ENCODE measurements at regions not wholly inside any gene's neighbourhood (a gene's known extent, or its start where the extent isn't known, plus 50 kb on each side); places are given as distances from the start of the nearest gene placed in this dataset.

DNA sequence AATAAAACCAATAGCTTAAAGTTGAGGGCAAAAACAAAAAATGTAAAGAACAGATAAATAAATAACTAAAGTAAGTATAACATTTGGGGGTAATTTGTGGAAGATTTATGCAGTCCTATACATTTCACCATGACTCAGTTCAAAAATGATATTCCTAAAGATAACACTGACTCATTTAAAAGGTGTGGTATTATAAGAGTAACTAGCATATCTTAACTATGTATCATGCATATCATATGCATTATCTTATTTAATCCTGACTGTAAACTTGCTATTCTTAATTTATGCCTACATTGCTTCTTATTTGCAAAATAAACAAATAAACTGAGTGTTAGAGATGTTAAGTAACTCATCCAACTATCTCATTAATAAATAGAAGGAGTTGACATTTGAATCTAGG, 726.5 kb upstream of the PKDCC start:
- ChIA-PET POLR2A (no interaction called here), CTCF (no interaction called here)
- Histone ChIP-seq H3K27me3 (replicated peaks; ENCODE audit: control insufficient read depth, insufficient read depth, low read length) (no peaks in the 10 kb centered on the region), H3K9me3 (no peaks in the 10 kb centered on the region), H3K4me1 (no peaks in the 10 kb centered on the region), H3K36me3 (ENCODE audit: control insufficient read depth, insufficient read depth, low read length) (no peaks in the 10 kb centered on the region), H3K4me3 (ENCODE audit: low read depth, low read length) (no peak overlapping the region)
- no peaks in the 10 kb centered on the region for H3K27me3 Mint-ChIP-seq (ENCODE audit: insufficient read depth, unreplicated experiment)
- H3K27ac Mint-ChIP-seq (ENCODE audit: unreplicated experiment) = no peak overlapping the region
- H3K36me3 Mint-ChIP-seq (ENCODE audit: insufficient read depth, unreplicated experiment) = no peaks in the 10 kb centered on the region
- no peaks in the 10 kb centered on the region for H3K4me1 Mint-ChIP-seq (ENCODE audit: low read depth, unreplicated experiment)
- no peak for DNase-seq
- intact Hi-C loops (cut with micrococcal nuclease; ENCODE audit: unreplicated experiment) = no loop called here
- TF ChIP-seq, protein P1, sequence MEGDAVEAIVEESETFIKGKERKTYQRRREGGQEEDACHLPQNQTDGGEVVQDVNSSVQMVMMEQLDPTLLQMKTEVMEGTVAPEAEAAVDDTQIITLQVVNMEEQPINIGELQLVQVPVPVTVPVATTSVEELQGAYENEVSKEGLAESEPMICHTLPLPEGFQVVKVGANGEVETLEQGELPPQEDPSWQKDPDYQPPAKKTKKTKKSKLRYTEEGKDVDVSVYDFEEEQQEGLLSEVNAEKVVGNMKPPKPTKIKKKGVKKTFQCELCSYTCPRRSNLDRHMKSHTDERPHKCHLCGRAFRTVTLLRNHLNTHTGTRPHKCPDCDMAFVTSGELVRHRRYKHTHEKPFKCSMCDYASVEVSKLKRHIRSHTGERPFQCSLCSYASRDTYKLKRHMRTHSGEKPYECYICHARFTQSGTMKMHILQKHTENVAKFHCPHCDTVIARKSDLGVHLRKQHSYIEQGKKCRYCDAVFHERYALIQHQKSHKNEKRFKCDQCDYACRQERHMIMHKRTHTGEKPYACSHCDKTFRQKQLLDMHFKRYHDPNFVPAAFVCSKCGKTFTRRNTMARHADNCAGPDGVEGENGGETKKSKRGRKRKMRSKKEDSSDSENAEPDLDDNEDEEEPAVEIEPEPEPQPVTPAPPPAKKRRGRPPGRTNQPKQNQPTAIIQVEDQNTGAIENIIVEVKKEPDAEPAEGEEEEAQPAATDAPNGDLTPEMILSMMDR (IDR thresholded peaks at IDR 0.05; ENCODE audit: insufficient read depth in 1 of 2, low read depth in 1 of 2, low read length in 1 of 2, severe bottlenecking in 1 of 2, unreplicated experiment in 1 of 2) = no peak
- no peaks in the 10 kb centered on the region for H3K9me3 Mint-ChIP-seq (ENCODE audit: unreplicated experiment)
- no TSS peak for BruUV-seq (replicated peaks)
- H3K4me3 Mint-ChIP-seq (ENCODE audit: unreplicated experiment) = no peak overlapping the region

DNA sequence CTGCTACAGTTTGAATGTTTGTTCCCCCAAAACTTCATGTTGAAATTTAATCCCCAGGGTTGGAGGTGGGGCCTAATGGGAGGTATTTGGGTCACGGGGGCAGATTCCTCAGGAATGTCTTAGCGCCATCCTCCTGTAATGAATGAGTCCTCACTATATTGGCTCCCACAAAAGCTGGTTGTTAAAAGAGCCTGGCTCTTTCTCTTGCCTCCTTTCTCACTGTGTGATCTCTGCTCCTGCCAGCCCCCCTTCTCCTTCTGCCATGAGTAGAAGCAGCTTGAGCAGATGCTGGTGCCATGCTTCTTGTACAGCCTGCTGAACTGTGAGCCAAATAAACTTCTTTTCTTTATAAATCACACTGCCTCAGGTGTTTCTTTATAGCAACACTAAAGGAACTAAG, 721.0 kb upstream of the PKDCC start:
- no peaks in the 10 kb centered on the region for H3K27me3 Mint-ChIP-seq (ENCODE audit: insufficient read depth, unreplicated experiment)
- H3K9me3 Mint-ChIP-seq (ENCODE audit: unreplicated experiment) = no peaks in the 10 kb centered on the region
- TF ChIP-seq, protein P1 (IDR thresholded peaks at IDR 0.05; ENCODE audit: insufficient read depth in 1 of 2, low read depth in 1 of 2, low read length in 1 of 2, severe bottlenecking in 1 of 2, unreplicated experiment in 1 of 2) = no peak
- Histone ChIP-seq H3K9me3 (no peaks in the 10 kb centered on the region), H3K36me3 (ENCODE audit: control insufficient read depth, insufficient read depth, low read length) (no peaks in the 10 kb centered on the region), H3K27me3 (replicated peaks; ENCODE audit: control insufficient read depth, insufficient read depth, low read length) (no peaks in the 10 kb centered on the region), H3K4me1 (no peaks in the 10 kb centered on the region), H3K4me3 (ENCODE audit: low read depth, low read length) (no peak overlapping the region)
- no peak for DNase-seq
- H3K4me3 Mint-ChIP-seq (ENCODE audit: unreplicated experiment) = no peak overlapping the region
- BruUV-seq (replicated peaks) = no TSS peak
- intact Hi-C loops (cut with micrococcal nuclease; ENCODE audit: unreplicated experiment) = no loop called here
- H3K27ac Mint-ChIP-seq (ENCODE audit: unreplicated experiment) = no peak overlapping the region
- H3K4me1 Mint-ChIP-seq (ENCODE audit: low read depth, unreplicated experiment) = no peaks in the 10 kb centered on the region
- ChIA-PET CTCF (no interaction called here), POLR2A (no interaction called here)
- no peaks in the 10 kb centered on the region for H3K36me3 Mint-ChIP-seq (ENCODE audit: insufficient read depth, unreplicated experiment)

DNA sequence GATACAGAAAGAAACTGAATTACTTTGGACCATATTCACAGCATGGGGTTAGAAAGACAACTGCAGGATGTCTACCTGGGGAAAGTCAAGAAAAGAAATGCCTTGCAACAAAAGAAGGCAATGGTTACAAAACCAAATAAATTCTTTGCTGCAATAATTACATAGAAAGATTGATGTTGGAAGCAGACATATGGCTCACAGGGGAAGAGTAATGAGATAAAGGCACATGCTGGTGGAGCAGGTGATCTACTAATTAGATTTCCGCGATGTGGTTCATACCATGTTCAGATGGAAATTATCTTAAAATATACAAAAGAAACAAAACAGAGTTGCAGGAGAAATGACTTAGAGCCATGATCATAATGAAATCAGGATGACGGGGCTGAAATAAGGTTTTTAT, 718.8 kb upstream of the PKDCC start:
- intact Hi-C loops (cut with micrococcal nuclease; ENCODE audit: unreplicated experiment) = no loop called here
- POLR2A ChIA-PET = no interaction called here
- BruUV-seq (replicated peaks) = no TSS peak

More for the DNA sequence above, 718.8 kb upstream of the PKDCC start:
- no peaks in the 10 kb centered on the region for H3K36me3 Mint-ChIP-seq (ENCODE audit: insufficient read depth, unreplicated experiment)
- DNase-seq = no peak
- Histone ChIP-seq H3K9me3 (no peaks in the 10 kb centered on the region), H3K27me3 (replicated peaks; ENCODE audit: control insufficient read depth, insufficient read depth, low read length) (no peaks in the 10 kb centered on the region; the same call in 1 of the 2 replicates), H3K4me1 (no peaks in the 10 kb centered on the region), H3K4me3 (ENCODE audit: low read depth, low read length) (no peak overlapping the region), H3K36me3 (ENCODE audit: control insufficient read depth, insufficient read depth, low read length) (no peaks in the 10 kb centered on the region)
- CTCF ChIA-PET = no interaction called here
- TF ChIP-seq, protein P1 (IDR thresholded peaks at IDR 0.05; ENCODE audit: insufficient read depth in 1 of 2, low read depth in 1 of 2, low read length in 1 of 2, severe bottlenecking in 1 of 2, unreplicated experiment in 1 of 2) = no peak
- no peaks in the 10 kb centered on the region for H3K4me1 Mint-ChIP-seq (ENCODE audit: low read depth, unreplicated experiment)
- H3K9me3 Mint-ChIP-seq (ENCODE audit: unreplicated experiment) = no peaks in the 10 kb centered on the region
- no peak overlapping the region for H3K4me3 Mint-ChIP-seq (ENCODE audit: unreplicated experiment)
- no peak overlapping the region for H3K27ac Mint-ChIP-seq (ENCODE audit: unreplicated experiment)
- peaks cover 3% of the 10 kb centered on the region for H3K27me3 Mint-ChIP-seq (ENCODE audit: insufficient read depth, unreplicated experiment)
